Common myeloid progenitor, CD34-positive (primary cell): ENCODE measurements at regions not wholly inside any gene's neighbourhood (a gene's known extent, or its start where the extent isn't known, plus 50 kb on each side); places are given as distances from the start of the nearest gene placed in this dataset.

ENCODE experiments used
- CTCF ChIA-PET: fragments of 350-600 bp; sonication (Branson Sonifier 250); formaldehyde crosslinking; loops from one replicate; lab custom pipeline; 2021; ENCODE audit warnings: antibody characterized with exemption; lab: Charles Lee
- POLR2A ChIA-PET: fragments of 350-600 bp; sonication (Branson Sonifier 250); formaldehyde crosslinking; loops from one replicate; lab custom pipeline; 2021; ENCODE audit warnings: antibody characterized with exemption; lab: Charles Lee
- DNase-seq, 3 donors: peaks; one replicate each; pipeline versions ENCODE4 v3.0.0 to v3.0.0-alpha.2; 2013
- H3K27ac ChIP-seq, 2 experiments: 1 replicate in 1 of 2; 2 replicates in 1 of 2; pipeline ENCODE4 v1.7.0; 2013; ENCODE audit warnings: inconsistent platforms in 2 of 2, low read length in 2 of 2, mild to moderate bottlenecking in 2 of 2, low read depth in 1 of 2, moderate library complexity in 1 of 2; ENCODE audit not compliant: severe bottlenecking in 2 of 2, insufficient read depth in 1 of 2, poor library complexity in 1 of 2
- H3K27me3 ChIP-seq, 5 experiments: replicated peaks in 2 of 5; 1 replicate in 3 of 5; 2 replicates in 2 of 5; pipeline versions ENCODE4 v1.6.1 to v1.7.0; 2013; ENCODE audit warnings: low read length in 4 of 5, mild to moderate bottlenecking in 2 of 5, moderate library complexity in 2 of 5, inconsistent platforms in 1 of 5; ENCODE audit not compliant: insufficient read depth in 5 of 5, control insufficient read depth in 4 of 5
- H3K36me3 ChIP-seq, 4 experiments: 1 replicate in 2 of 4; 2 replicates in 2 of 4; pipeline versions ENCODE4 v1.6.1 to v1.7.0; 2013; ENCODE audit warnings: low read length in 3 of 4, control low read depth in 1 of 4, mild to moderate bottlenecking in 1 of 4; ENCODE audit not compliant: control insufficient read depth in 4 of 4, insufficient read depth in 4 of 4
- H3K4me1 ChIP-seq, 4 experiments: 1 replicate in 3 of 4; 2 replicates in 1 of 4; pipeline versions ENCODE4 v1.6.1 to v1.7.1; 2013; ENCODE audit warnings: low read length in 3 of 4, mild to moderate bottlenecking in 3 of 4, control low read depth in 1 of 4, inconsistent platforms in 1 of 4, moderate library complexity in 1 of 4; ENCODE audit not compliant: control insufficient read depth in 4 of 4, insufficient read depth in 4 of 4; ENCODE audit errors: control extremely low read depth in 1 of 4
- H3K4me3 ChIP-seq, 7 experiments: 1 replicate in 4 of 7; 2 replicates in 3 of 7; pipeline versions ENCODE4 v1.5.1 to v1.7.0; 2013; ENCODE audit warnings: mild to moderate bottlenecking in 7 of 7, low read length in 6 of 7, moderate library complexity in 6 of 7, inconsistent platforms in 2 of 7, low read depth in 2 of 7, control low read depth in 1 of 7; ENCODE audit not compliant: insufficient read depth in 4 of 7, control insufficient read depth in 1 of 7; ENCODE audit errors: extremely low read depth in 1 of 7
- H3K9me3 ChIP-seq, 5 experiments: 1 replicate in 4 of 5; 2 replicates in 1 of 5; pipeline versions ENCODE4 v1.6.1 to v1.7.1; 2013; ENCODE audit warnings: low read length in 4 of 5, mild to moderate bottlenecking in 2 of 5, inconsistent platforms in 1 of 5, low read depth in 1 of 5, moderate library complexity in 1 of 5; ENCODE audit not compliant: control insufficient read depth in 4 of 5, insufficient read depth in 2 of 5; ENCODE audit errors: control extremely low read depth in 1 of 5
- WGBS: methylation state at CpG from one replicate; pipeline ENCODE4 v1.1.5; 2013; ENCODE audit not compliant: insufficient coverage; 5-methylcytosine and 5-hydroxymethylcytosine counted together

DNA sequence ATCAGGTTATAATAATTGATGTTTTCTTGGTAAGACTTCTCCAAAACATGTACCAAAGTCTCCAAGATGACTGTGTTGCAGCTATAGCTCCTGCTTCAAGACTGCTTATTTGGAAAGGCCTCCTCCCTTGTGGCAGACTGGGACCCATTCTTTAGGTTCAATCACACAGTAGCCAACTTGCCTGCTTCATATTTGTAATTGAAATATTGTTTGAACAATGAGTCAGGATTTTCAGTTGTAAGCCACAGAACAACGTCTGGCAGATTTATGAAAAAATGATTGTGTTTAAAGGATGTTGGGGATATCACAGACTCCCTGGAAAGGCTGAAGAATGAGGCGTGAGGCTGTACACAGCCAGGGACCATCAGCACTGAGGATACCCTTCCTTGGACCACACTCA lies 458.9 kb downstream of the MED10 start:
- no peaks in the 10 kb centered on the region for H3K9me3 ChIP-seq
- no peaks in the 10 kb centered on the region for H3K4me1 ChIP-seq
- no peak overlapping the region for H3K4me3 ChIP-seq
- no peak overlapping the region for H3K27ac ChIP-seq
- no peaks in the 10 kb centered on the region for H3K27me3 ChIP-seq
- no peaks in the 10 kb centered on the region for H3K36me3 ChIP-seq
- ChIA-PET POLR2A (no interaction called here), CTCF (no interaction called here)
- DNase-seq, result no peak
- no CpG with 5 or more reads among the region's 2 CpGs for WGBS

- no CpG with 5 or more reads among the region's 3 CpGs for WGBS
- ChIA-PET POLR2A (no interaction called here), CTCF (no interaction called here)
- Histone ChIP-seq H3K4me3 (no peak overlapping the region), H3K4me1 (no peaks in the 10 kb centered on the region), H3K9me3 (no peaks in the 10 kb centered on the region), H3K27ac (no peak overlapping the region), H3K36me3 (no peaks in the 10 kb centered on the region), H3K27me3 (no peaks in the 10 kb centered on the region)
- DNase-seq, result no peak
Observed at GRCh38 chr5:5906778-5907177, 471.6 kb downstream of the MED10 start.

DNA sequence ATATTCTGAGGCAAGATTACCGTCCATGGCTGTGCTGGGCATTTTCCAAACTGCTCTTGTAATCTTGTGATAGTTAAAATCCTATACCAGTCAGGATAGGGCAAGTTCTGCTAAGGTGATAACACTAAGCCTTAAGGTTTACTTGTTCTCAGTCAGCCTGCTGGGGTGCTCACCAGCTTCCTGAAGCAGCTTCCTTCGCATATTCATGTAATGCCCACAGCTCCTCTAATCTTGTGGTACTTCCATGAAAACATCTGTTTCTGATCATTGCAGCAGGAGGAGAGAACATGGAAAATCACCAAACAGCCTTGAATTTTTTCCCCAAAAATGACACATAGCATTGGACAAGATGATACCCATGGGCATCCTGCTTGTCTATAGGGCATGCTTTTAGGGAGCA lies 473.2 kb downstream of the MED10 start:
- DNase-seq, result no peak
- POLR2A ChIA-PET, result no interaction called here
- no peaks in the 10 kb centered on the region for H3K9me3 ChIP-seq
- CTCF ChIA-PET, result no interaction called here
- H3K27me3 ChIP-seq, result no peaks in the 10 kb centered on the region
- no peak overlapping the region for H3K27ac ChIP-seq
- H3K4me3 ChIP-seq, result no peak overlapping the region
- H3K4me1 ChIP-seq, result no peaks in the 10 kb centered on the region
- 82% methylated on average over 2 of the region's 2 CpGs for WGBS
- H3K36me3 ChIP-seq, result no peaks in the 10 kb centered on the region

GRCh38 chr5:5904113-5904512 lies 474.2 kb downstream of the MED10 start:
- no peak overlapping the region for H3K4me3 ChIP-seq
- H3K4me1 ChIP-seq, result no peaks in the 10 kb centered on the region
- no peaks in the 10 kb centered on the region for H3K9me3 ChIP-seq
- ChIA-PET CTCF (no interaction called here), POLR2A (no interaction called here)
- 100% methylated on average over 2 of the region's 4 CpGs for WGBS
- DNase-seq, result no peak
- H3K36me3 ChIP-seq, result no peaks in the 10 kb centered on the region
- no peak overlapping the region for H3K27ac ChIP-seq
- no peaks in the 10 kb centered on the region for H3K27me3 ChIP-seq

- no peak overlapping the region for H3K27ac ChIP-seq
- H3K27me3 ChIP-seq, result no peaks in the 10 kb centered on the region
- POLR2A ChIA-PET, result no interaction called here
- no peak for DNase-seq
- no peaks in the 10 kb centered on the region for H3K4me1 ChIP-seq
- CTCF ChIA-PET, result no interaction called here
- H3K4me3 ChIP-seq, result no peak overlapping the region
- H3K9me3 ChIP-seq, result no peaks in the 10 kb centered on the region
- 90% methylated on average over 10 of the region's 10 CpGs for WGBS
- H3K36me3 ChIP-seq, result no peaks in the 10 kb centered on the region
Observed at GRCh38 chr5:5902678-5903646, 475.4 kb downstream of the MED10 start.

GRCh38 chr5:5900350-5900749 lies 477.9 kb downstream of the ICE1 start:
- WGBS, result 97% methylated on average over 3 of the region's 6 CpGs
- no peaks in the 10 kb centered on the region for H3K36me3 ChIP-seq
- H3K4me1 ChIP-seq, result no peaks in the 10 kb centered on the region
- H3K27ac ChIP-seq, result no peak overlapping the region
- H3K27me3 ChIP-seq, result no peaks in the 10 kb centered on the region
- no peak for DNase-seq
- no peaks in the 10 kb centered on the region for H3K9me3 ChIP-seq
- CTCF ChIA-PET, result no interaction called here
- no peak overlapping the region for H3K4me3 ChIP-seq
- POLR2A ChIA-PET, result no interaction called here

GRCh38 chr5:5899716-5900115 lies 477.2 kb downstream of the ICE1 start:
- POLR2A ChIA-PET, result no interaction called here
- CTCF ChIA-PET, result no interaction called here
- Histone ChIP-seq H3K27me3 (no peaks in the 10 kb centered on the region), H3K4me1 (no peaks in the 10 kb centered on the region), H3K36me3 (no peaks in the 10 kb centered on the region), H3K27ac (no peak overlapping the region), H3K4me3 (no peak overlapping the region), H3K9me3 (no peaks in the 10 kb centered on the region)
- DNase-seq, result no peak
- no CpG with 5 or more reads among the region's 3 CpGs for WGBS
